HL-60/S4 treated with phorbol 12-myristate 13-acetate at 8.2 ng/mL for 4 days and 3 days (cell line): ENCODE measurements at regions not wholly inside any gene's neighbourhood (a gene's known extent, or its start where the extent isn't known, plus 50 kb on each side); places are given as distances from the start of the nearest gene placed in this dataset.

Experiments
- in situ Hi-C: fragments of 300-500 bp; cut with MboI; formaldehyde crosslinking; loops from 2 replicates; pipeline ENCODE4 v1.15.0; 2022; ENCODE audit warnings: low sequenced_read_pairs

- in situ Hi-C loops = no loop called here
Measured at GRCh38 chr20:6577451-6577850, 190.0 kb upstream of the BMP2 start.

DNA sequence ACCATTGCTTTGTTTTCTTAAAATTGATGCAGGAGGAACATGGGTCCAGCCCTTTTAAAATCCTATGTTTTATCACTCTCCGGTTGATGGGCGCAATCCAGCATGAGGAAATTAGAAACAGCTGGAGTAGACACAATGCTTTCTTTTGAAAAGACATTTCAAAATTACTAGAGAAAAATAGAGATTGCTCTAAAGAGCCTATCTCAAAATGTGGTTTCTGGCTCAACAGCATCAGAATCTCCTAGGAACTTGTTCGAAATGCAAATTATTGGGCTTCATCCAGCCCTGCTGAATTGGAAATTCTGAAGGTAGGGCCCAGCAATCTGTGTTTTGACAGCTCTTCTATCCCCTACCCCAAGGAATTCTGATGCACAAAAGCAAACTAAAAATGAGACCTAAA lies 190.8 kb upstream of the BMP2 start:
- in situ Hi-C loops = no loop called here

DNA sequence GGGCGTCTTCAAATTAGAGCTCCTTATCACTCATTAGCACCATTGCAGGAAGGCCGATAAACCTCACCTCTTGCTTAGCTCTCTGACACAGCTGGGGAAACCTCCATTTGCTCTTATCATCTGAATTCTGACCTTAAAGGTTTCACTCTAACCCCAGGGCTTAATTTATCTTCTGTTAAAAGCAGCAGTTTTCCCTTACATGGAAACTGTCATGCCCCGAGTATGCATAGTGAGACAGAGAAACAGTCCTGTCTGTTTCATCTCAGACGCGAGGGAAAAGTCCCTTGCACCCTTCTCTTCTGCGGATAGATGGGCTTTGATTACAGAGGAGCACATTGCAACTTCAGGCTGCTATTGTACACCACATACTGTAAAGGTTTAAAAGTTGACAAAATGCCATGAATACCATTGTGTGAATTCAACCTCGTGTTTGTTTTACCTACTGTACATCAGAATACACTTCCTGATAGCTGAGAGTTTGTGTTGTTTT lies 191.5 kb upstream of the BMP2 start:
- in situ Hi-C loops = no loop called here

DNA sequence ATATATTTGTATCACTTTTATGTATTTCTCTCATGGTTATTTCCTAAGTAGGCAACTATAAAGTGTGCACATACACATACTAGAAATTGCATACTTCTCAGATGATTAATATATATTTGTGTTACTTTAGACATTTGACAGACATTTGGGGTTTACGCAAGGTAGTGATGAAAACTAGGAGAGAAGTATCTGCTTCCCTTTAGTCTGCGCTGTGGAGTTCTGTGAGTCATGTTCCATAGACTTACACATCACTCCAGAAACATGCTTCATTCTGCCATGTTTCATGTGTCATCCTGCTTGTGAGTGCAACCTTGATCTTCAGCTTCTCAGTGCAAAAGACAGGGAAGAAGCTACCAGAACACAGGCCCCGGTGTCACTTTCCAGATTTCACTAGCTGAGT lies 200.7 kb upstream of the BMP2 start:
- in situ Hi-C loops = no loop called here

- in situ Hi-C loops = no loop called here
Measured at GRCh38 chr20:6562111-6562510, 205.4 kb upstream of the BMP2 start.

- in situ Hi-C loops = no loop called here
Measured at GRCh38 chr20:6560978-6561377, 206.5 kb upstream of the BMP2 start.

DNA sequence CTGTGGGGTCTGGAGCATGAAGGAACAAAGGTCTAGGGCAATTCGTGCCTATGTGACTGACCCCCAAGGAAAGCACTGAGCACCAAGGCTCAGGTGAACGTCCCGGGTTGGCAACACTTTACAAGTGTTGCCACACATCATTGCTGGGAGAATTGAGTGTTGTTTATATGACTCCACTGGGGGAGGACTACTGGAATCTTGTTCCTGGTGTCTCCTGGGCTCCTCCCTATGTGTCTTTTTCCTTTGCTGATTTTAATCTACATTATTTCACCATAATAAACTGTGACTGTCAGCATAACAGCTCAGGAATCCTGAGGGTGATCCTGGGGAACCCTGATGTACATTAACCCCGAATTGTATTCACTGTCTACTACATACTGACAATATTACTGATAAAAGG lies 207.7 kb upstream of the BMP2 start:
- in situ Hi-C loops = no loop called here

- in situ Hi-C loops = no loop called here
Measured at GRCh38 chr20:6558341-6558740, 209.1 kb upstream of the BMP2 start.

DNA sequence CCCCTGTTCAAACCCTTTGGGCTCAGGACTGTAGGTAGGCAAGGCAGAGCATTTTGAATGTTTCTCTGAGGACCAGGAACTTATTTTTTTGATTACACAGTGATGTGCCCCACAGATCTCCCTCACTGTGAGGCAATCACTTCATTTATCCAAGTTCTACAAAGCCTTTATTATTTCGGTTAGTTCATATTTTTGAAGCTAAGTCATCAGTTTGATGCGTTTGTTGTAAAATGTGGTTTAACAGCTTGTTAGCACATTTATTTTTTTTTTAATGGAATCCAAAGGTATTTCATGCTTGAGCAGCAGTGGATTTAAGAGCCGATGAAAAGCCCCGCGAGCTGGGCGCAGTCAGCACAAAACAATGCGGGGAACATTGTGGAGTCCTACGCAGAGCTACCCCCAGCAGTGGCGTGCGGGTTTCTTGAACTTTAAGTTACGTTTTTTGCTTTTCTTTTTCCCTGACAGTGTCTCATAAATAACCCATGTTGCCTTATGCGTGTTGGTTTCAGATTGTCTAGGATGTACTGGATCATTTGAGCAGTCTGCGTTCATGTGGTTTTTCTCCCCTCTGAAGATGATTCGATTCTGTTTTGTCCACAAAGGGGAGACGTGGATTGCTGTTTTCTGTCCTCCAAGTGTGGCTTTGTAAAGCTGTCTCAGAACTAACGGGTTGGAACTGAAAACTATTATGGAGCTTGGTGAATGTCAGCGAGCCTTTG lies 233.6 kb upstream of the BMP2 start:
- in situ Hi-C loops = no loop called here

DNA sequence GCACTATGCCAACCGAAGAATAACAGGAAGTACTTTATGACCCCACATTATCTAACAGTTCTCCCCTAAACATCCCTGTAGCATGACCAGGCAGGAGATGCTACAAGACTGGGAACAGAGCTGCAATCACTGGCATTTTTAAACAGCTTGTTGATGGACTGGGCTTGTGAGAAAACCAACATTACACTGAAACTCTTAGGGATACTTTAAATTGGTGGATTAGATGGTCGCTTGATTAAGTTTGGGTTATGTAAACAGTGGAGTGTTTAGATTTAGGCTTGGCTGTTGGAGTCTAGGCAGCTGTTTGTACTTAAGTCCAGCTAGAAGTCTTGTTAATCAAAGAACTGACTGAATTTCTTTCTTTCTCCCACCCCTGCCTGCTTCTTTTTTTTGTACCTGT lies 234.1 kb upstream of the BMP2 start:
- in situ Hi-C loops = no loop called here

GRCh38 chr20:6530779-6531315 lies 236.6 kb upstream of the BMP2 start:
- in situ Hi-C loops = no loop called here

- in situ Hi-C loops = no loop called here
Measured at GRCh38 chr20:6530254-6530653, 237.2 kb upstream of the BMP2 start.

DNA sequence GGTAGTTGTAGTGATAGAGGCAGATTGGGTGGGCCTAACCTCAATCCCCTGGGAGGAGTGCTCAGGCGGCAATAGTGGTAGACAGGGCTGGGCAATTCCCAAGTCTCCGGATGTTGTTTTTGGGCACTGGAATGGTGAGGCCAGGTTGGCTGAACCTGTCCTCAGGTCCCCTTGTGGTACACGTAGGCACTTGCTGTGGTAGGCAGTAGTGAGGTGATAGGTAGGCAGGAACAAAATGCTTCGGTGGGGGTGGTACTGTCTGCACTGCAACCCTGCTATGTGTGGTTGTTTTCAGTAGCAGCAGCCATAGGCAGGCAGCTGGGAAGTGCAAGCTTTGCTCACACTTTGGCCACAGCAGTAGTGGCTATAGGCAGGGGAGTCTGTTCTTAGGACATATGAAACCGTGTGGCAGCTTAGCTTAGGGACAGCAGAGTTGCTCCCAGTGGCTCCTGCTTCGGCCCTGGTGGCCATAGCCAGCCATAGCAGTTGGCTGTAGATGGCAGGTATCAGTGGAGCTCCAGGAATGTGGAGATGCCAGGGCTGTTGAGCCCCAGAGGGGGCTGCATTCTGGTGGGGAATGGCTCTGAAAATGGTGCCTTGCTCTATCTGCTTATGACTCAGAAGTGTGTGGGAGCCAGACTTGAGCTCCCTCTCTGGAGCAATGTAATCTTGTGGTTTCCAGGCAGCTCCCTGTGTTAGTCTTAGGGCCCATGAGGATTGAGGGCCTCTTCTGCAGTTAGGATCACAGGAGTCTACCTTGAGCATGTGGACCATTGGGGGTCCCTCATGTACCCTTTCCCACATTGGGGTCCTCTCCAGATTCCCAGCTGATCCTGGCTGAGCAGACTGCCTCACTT lies 241.8 kb upstream of the BMP2 start:
- in situ Hi-C loops = no loop called here

DNA sequence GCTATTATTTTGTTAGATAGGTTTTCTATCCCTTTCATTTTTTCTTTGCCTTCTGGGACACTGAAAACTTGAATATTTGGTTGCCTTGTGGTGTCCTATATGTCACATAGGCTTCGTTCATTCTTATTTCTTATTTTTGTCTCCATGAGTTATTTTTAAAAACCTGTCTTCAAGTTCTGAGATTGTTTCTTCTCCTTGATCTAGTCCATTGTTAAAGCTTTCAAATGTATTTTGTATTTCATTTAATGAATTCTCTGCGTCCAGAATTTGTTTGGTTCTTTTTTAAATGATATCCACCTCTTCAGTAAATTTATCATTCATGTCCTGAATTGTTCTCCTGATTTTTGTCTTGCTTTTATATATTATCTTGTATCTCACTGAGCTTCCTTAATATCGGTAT lies 243.2 kb upstream of the BMP2 start:
- in situ Hi-C loops = no loop called here

DNA sequence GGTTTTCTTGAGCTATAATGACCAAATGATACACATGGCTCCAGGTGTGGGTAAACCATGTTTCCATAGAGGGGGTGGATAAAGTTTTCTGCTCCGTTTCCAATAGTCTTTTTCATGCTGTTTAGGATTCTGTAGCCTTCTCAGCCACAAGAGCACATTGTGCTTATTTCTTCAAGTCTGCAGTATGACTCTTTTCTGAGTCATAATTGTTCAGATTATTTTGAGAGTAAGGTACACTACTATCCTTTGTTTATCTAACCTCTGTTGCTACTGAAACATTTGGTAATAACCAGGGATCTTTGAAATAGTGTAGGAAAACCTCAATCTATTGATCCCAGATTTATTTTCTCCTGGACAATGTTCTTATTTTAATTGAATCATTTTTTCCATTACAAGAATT lies 247.9 kb upstream of the BMP2 start:
- in situ Hi-C loops = no loop called here

GRCh38 chr20:6515261-6515660 lies 252.2 kb upstream of the BMP2 start:
- in situ Hi-C loops = no loop called here

GRCh38 chr20:6513599-6513998 lies 253.9 kb upstream of the BMP2 start:
- in situ Hi-C loops = no loop called here

DNA sequence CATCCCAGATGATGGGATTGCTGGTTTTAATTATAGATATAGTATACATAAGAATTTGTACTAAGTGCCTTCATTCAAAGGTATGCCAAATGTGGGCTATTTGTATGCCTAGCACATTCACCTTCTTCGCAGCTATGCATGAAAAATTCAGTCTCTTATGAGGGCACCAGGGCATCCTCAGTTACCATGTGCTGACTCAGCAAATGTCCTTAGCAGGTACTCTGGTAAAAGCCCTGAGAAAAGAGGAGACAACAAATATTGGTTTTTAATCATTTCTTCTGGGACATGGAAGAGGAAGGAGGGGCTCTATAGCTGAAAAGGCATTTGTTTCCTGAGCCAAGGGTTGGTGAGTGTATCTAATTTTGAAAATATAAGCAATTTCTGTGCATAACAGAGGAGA lies 258.1 kb upstream of the BMP2 start:
- in situ Hi-C loops = no loop called here

DNA sequence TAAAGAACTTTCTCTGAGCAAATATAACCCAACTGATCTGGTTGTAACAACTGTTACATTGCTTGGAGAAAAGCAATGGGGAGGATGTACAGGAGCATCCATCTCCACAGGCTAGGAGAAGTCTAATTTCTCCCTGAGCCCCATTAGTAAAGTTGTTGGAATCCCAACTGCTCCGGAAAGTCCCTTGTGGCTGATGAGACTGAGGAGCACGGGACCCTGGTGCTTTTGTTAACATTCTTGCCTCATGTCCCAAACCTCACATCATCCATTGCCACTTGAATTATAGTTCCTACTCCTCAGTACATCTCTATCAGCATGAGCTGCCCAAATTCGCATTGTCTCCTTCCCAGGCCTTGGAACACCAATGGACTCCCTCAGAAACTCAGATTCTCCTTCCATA lies 260.6 kb upstream of the BMP2 start:
- in situ Hi-C loops = no loop called here

- in situ Hi-C loops = no loop called here
Measured at GRCh38 chr20:6504826-6505225, 262.7 kb upstream of the BMP2 start.

DNA sequence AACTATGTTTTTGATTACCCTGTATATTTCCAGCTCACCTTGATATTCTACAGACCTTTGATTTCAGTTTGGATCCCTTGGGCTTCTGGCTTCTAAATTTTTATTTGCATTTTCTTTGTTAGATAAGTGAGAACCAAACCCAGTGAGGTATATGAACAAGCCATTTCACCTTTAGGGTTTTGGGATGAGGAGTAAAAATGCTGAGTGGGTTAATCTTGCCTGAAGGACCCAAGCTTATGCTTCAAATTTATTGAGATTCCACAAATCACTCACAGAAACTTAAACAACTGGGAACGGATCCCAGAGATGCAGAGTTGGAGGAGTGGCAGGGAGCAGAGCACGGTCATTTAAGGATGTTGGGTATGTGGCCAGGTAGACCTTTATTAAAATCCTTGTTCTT lies 263.3 kb upstream of the BMP2 start:
- in situ Hi-C loops = no loop called here

GRCh38 chr20:6502999-6503398 lies 264.5 kb upstream of the BMP2 start:
- in situ Hi-C loops = no loop called here
